Stomach smooth muscle (tissue), 2 donors: ENCODE measurements at regions not wholly inside any gene's neighbourhood (a gene's known extent, or its start where the extent isn't known, plus 50 kb on each side); places are given as distances from the start of the nearest gene placed in this dataset.
A peak's percentile ranks its signal among the peaks of the same experiment; 100 is the strongest.
"Not testable (repeated sequence)": the region's sequence is repeated elsewhere in the genome, so short reads cannot be mapped to it uniquely, and the experiment has no call there.

Experiments used
- H3K27ac ChIP-seq: one replicate; pipeline ENCODE4 v1.7.0; 2013; ENCODE audit warnings: mild to moderate bottlenecking, low read length, inconsistent platforms
- H3K27me3 ChIP-seq, 2 donors: one replicate each; pipeline ENCODE4 v1.7.0; 2013; ENCODE audit warnings: low read length in 2 of 2; ENCODE audit not compliant: insufficient read depth in 2 of 2, control insufficient read depth in 1 of 2
- H3K36me3 ChIP-seq, 2 donors: one replicate each; pipeline ENCODE4 v1.7.0; 2013; ENCODE audit warnings: low read length in 2 of 2; ENCODE audit not compliant: control insufficient read depth in 2 of 2, insufficient read depth in 2 of 2
- H3K4me1 ChIP-seq: one replicate; pipeline ENCODE4 v1.7.0; 2013; ENCODE audit warnings: low read length; ENCODE audit not compliant: control insufficient read depth, insufficient read depth
- H3K4me3 ChIP-seq, 2 donors: one replicate each; pipeline ENCODE4 v1.7.0; 2013; ENCODE audit warnings: low read length in 2 of 2
- H3K9ac ChIP-seq, 2 donors: one replicate each; pipeline ENCODE4 v1.7.0; 2013; ENCODE audit warnings: low read length in 2 of 2, mild to moderate bottlenecking in 1 of 2
- H3K9me3 ChIP-seq, 2 donors: one replicate each; pipeline ENCODE4 v1.7.0; 2013; ENCODE audit warnings: low read length in 2 of 2; ENCODE audit not compliant: control insufficient read depth in 2 of 2
- donor health status: healthy.
- donor health status: Pancreatic carcinoma.

- H3K36me3 ChIP-seq, H3K27ac ChIP-seq, H3K27me3 ChIP-seq, H3K9me3 ChIP-seq, H3K4me1 ChIP-seq: not testable (repeated sequence)
- Histone ChIP-seq H3K4me3 (peak overlapping the region; percentile 38 to 50), H3K9ac (peak overlapping the region in 1 of 2 donors; percentile 46)
These were observed 75.3 kb upstream of the PZP start for GRCh38 chr12:9283346-9284095.

- H3K4me1 ChIP-seq = no peaks in the 10 kb centered on the region
- no peak overlapping the region for H3K4me3 ChIP-seq
- H3K9me3 ChIP-seq = no peaks in the 10 kb centered on the region
- no peaks in the 10 kb centered on the region for H3K36me3 ChIP-seq
- H3K9ac ChIP-seq = no peak overlapping the region
- H3K27me3 ChIP-seq = no peaks in the 10 kb centered on the region
- no peak overlapping the region for H3K27ac ChIP-seq
These were observed 68.8 kb upstream of the PZP start for GRCh38 chr12:9276990-9277389.

GRCh38 chr12:9273276-9273675 lies 65.1 kb upstream of the PZP start:
- no peaks in the 10 kb centered on the region for H3K9me3 ChIP-seq
- H3K4me3 ChIP-seq = no peak overlapping the region
- H3K36me3 ChIP-seq = no peaks in the 10 kb centered on the region
- no peak overlapping the region for H3K27ac ChIP-seq
- H3K4me1 ChIP-seq = no peaks in the 10 kb centered on the region
- no peaks in the 10 kb centered on the region for H3K27me3 ChIP-seq
- H3K9ac ChIP-seq = no peak overlapping the region

GRCh38 chr12:9271875-9272274 lies 63.7 kb upstream of the PZP start:
- H3K27me3 ChIP-seq = no peaks in the 10 kb centered on the region
- no peaks in the 10 kb centered on the region for H3K9me3 ChIP-seq
- no peaks in the 10 kb centered on the region for H3K4me1 ChIP-seq
- no peak overlapping the region for H3K4me3 ChIP-seq
- H3K36me3 ChIP-seq = no peaks in the 10 kb centered on the region
- H3K9ac ChIP-seq = no peak overlapping the region
- H3K27ac ChIP-seq = no peak overlapping the region

- H3K9me3 ChIP-seq = no peaks in the 10 kb centered on the region
- no peak overlapping the region for H3K4me3 ChIP-seq
- H3K36me3 ChIP-seq = no peaks in the 10 kb centered on the region
- no peaks in the 10 kb centered on the region for H3K4me1 ChIP-seq
- H3K9ac ChIP-seq = no peak overlapping the region
- no peaks in the 10 kb centered on the region for H3K27me3 ChIP-seq
- H3K27ac ChIP-seq = no peak overlapping the region
These were observed 56.4 kb upstream of the PZP start for GRCh38 chr12:9264546-9264945.

- H3K9ac ChIP-seq = no peak overlapping the region
- H3K4me1 ChIP-seq = no peaks in the 10 kb centered on the region
- H3K9me3 ChIP-seq = no peaks in the 10 kb centered on the region
- no peak overlapping the region for H3K4me3 ChIP-seq
- no peak overlapping the region for H3K27ac ChIP-seq
- no peaks in the 10 kb centered on the region for H3K36me3 ChIP-seq
- no peaks in the 10 kb centered on the region for H3K27me3 ChIP-seq
These were observed 52.7 kb upstream of the PZP start for GRCh38 chr12:9260931-9261330.

- Histone ChIP-seq H3K4me3 (no peak overlapping the region), H3K9ac (no peak overlapping the region), H3K27ac (no peak overlapping the region), H3K36me3 (no peaks in the 10 kb centered on the region), H3K27me3 (no peaks in the 10 kb centered on the region), H3K4me1 (no peaks in the 10 kb centered on the region), H3K9me3 (no peaks in the 10 kb centered on the region)
These were observed 50.5 kb upstream of the PZP start for GRCh38 chr12:9258676-9259075.
